Neural cell (in vitro differentiated cells): ENCODE measurements at regions not wholly inside any gene's neighbourhood (a gene's known extent, or its start where the extent isn't known, plus 50 kb on each side); places are given as distances from the start of the nearest gene placed in this dataset.

Source experiments
- H2AFZ ChIP-seq: fragments of 200-600, 300-800 bp; sonication (generic), shearing (Covaris generic); 2 replicates; pipeline ENCODE4 v1.6.0; 2014; ENCODE audit warnings: low read depth, mild to moderate bottlenecking, antibody characterized with exemption, low read length, moderate library complexity
- H3F3A ChIP-seq: fragments of 200-600 bp; shearing (Covaris generic); 2 replicates; pipeline ENCODE4 v1.6.1; 2016; ENCODE audit warnings: mild to moderate bottlenecking, moderate library complexity, mixed read lengths, antibody characterized with exemption, low read length; ENCODE audit not compliant: insufficient read depth, poor library complexity, severe bottlenecking
- H3K27ac ChIP-seq: fragments of 200-600, 300-800 bp; sonication (generic), shearing (Covaris generic); 2 replicates; pipeline ENCODE4 v1.5.1; 2014; ENCODE audit warnings: mild to moderate bottlenecking, low read length, moderate library complexity
- H3K27me3 ChIP-seq: fragments of 300-800, 200-600 bp; sonication (generic), shearing (Covaris generic); 2 replicates; pipeline ENCODE4 v1.6.0; 2014; ENCODE audit warnings: mild to moderate bottlenecking, low read depth, low read length, moderate library complexity; ENCODE audit not compliant: insufficient read depth
- H3K36me3 ChIP-seq: fragments of 300-800, 200-600 bp; sonication (generic), shearing (Covaris generic); 2 replicates; pipeline ENCODE4 v1.5.1; 2014; ENCODE audit warnings: mild to moderate bottlenecking, antibody characterized with exemption, low read length, moderate library complexity; ENCODE audit not compliant: insufficient read depth
- H3K4me2 ChIP-seq: fragments of 300-800, 200-600 bp; sonication (generic), shearing (Covaris generic); 2 replicates; pipeline ENCODE4 v1.6.0; 2014; ENCODE audit warnings: mild to moderate bottlenecking, low read length
- H3K4me3 ChIP-seq: fragments of 300-800, 200-600 bp; sonication (generic), shearing (Covaris generic); 2 replicates; pipeline ENCODE4 v1.5.1; 2014; ENCODE audit warnings: mild to moderate bottlenecking, low read length, moderate library complexity
- H3K79me2 ChIP-seq: fragments of 200-600 bp; shearing (Covaris generic); replicated peaks from 2 replicates; pipeline ENCODE4 v1.6.0; 2014; ENCODE audit warnings: mild to moderate bottlenecking, low read length, moderate library complexity; ENCODE audit not compliant: insufficient read depth
- H3K9ac ChIP-seq: fragments of 300-800, 200-600 bp; sonication (generic), shearing (Covaris generic); 2 replicates; pipeline ENCODE4 v1.6.1; 2016; ENCODE audit warnings: mild to moderate bottlenecking, low read length, mixed read lengths
- H3K9me2 ChIP-seq: fragments of 200-600 bp; shearing (Covaris generic); 2 replicates; pipeline ENCODE4 v1.6.1; 2016; ENCODE audit warnings: mild to moderate bottlenecking, low read length, mixed read lengths; ENCODE audit not compliant: insufficient read depth
- H3K9me3 ChIP-seq: fragments of 200-600, 300-800 bp; sonication (generic), shearing (Covaris generic); 2 replicates; pipeline ENCODE4 v1.6.1; 2016; ENCODE audit warnings: mild to moderate bottlenecking, mixed run types, low read length, moderate library complexity, mixed read lengths
- H4K20me1 ChIP-seq: fragments of 200-600 bp; shearing (Covaris generic); 2 replicates; pipeline ENCODE4 v1.6.1; 2016; ENCODE audit warnings: mild to moderate bottlenecking, mixed run types; ENCODE audit not compliant: insufficient read depth
- EP300 ChIP-seq: fragments of 450-650 bp; conservative IDR thresholded peaks from 2 replicates; pipeline ENCODE4 v1.6.1; 2014; ENCODE audit warnings: antibody characterized with exemption, mild to moderate bottlenecking, moderate library complexity; ENCODE audit not compliant: poor library complexity, severe bottlenecking
- EZH2 ChIP-seq: fragments of 200-600, 300-800 bp; shearing (Covaris generic), sonication (generic); IDR thresholded peaks from 2 replicates; pipeline ENCODE4 v1.6.1; 2014; ENCODE audit warnings: antibody characterized with exemption, low read length, borderline replicate concordance, mild to moderate bottlenecking; ENCODE audit not compliant: insufficient read depth, poor library complexity, severe bottlenecking
- POLR2AphosphoS5 ChIP-seq: IDR thresholded peaks from 2 replicates; pipeline ENCODE4 v1.6.1; 2012
- SMC3 ChIP-seq: fragments of 450-650 bp; conservative IDR thresholded peaks from 2 replicates; pipeline ENCODE4 v1.6.1; 2014; ENCODE audit warnings: antibody characterized with exemption, mild to moderate bottlenecking, moderate library complexity; ENCODE audit not compliant: poor library complexity
- TAF1 ChIP-seq: IDR thresholded peaks from 2 replicates; pipeline ENCODE4 v1.6.1; 2012; ENCODE audit warnings: low read depth
- TF ChIP-seq, protein P1 (sequence below): fragments of 450-650 bp; IDR thresholded peaks from 2 replicates; pipeline ENCODE4 v1.5.1; 2014; ENCODE audit warnings: antibody characterized with exemption, mild to moderate bottlenecking, moderate library complexity; ENCODE audit not compliant: poor library complexity, severe bottlenecking
- TF ChIP-seq, protein P2 (sequence below): IDR thresholded peaks from 2 replicates; pipeline ENCODE4 v1.6.1; 2012; ENCODE audit warnings: borderline replicate concordance

DNA sequence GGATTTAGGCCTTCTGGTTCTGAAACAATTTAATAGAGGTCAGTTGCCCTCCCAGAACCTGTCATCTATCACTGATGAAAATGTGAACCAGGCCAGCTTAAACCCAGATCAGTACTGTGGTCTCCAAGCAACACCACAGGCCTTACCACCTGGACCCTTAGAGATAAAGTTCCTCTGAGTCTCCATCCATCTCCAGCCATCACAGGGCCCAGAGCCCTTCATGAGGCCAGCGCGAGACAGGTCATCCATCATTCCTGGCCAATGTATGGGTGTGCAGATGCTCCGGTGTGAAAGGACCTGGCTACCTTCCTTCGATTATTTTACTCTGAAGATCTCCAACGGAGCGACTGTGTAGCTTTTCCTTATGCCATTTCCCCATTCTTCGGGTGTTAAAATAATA is 322.7 kb upstream of the SOX11 start:
- Histone ChIP-seq H2AFZ (no peak overlapping the region), H3K4me2 (no peak overlapping the region), H3F3A (no peaks in the 10 kb centered on the region), H3K27me3 (no peaks in the 10 kb centered on the region), H3K9me2 (no peaks in the 10 kb centered on the region), H3K9me3 (no peaks in the 10 kb centered on the region), H3K27ac (no peak overlapping the region), H3K4me3 (no peak overlapping the region), H3K36me3 (no peaks in the 10 kb centered on the region), H3K9ac (no peak overlapping the region), H4K20me1 (no peaks in the 10 kb centered on the region), H3K79me2 (peaks cover 13% of the 10 kb centered on the region)
- TF ChIP-seq TAF1 = no peak
- no peak for TF ChIP-seq POLR2AphosphoS5
- TF ChIP-seq, protein P1, sequence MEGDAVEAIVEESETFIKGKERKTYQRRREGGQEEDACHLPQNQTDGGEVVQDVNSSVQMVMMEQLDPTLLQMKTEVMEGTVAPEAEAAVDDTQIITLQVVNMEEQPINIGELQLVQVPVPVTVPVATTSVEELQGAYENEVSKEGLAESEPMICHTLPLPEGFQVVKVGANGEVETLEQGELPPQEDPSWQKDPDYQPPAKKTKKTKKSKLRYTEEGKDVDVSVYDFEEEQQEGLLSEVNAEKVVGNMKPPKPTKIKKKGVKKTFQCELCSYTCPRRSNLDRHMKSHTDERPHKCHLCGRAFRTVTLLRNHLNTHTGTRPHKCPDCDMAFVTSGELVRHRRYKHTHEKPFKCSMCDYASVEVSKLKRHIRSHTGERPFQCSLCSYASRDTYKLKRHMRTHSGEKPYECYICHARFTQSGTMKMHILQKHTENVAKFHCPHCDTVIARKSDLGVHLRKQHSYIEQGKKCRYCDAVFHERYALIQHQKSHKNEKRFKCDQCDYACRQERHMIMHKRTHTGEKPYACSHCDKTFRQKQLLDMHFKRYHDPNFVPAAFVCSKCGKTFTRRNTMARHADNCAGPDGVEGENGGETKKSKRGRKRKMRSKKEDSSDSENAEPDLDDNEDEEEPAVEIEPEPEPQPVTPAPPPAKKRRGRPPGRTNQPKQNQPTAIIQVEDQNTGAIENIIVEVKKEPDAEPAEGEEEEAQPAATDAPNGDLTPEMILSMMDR = no peak
- no peak for TF ChIP-seq EP300
- TF ChIP-seq, protein P2, sequence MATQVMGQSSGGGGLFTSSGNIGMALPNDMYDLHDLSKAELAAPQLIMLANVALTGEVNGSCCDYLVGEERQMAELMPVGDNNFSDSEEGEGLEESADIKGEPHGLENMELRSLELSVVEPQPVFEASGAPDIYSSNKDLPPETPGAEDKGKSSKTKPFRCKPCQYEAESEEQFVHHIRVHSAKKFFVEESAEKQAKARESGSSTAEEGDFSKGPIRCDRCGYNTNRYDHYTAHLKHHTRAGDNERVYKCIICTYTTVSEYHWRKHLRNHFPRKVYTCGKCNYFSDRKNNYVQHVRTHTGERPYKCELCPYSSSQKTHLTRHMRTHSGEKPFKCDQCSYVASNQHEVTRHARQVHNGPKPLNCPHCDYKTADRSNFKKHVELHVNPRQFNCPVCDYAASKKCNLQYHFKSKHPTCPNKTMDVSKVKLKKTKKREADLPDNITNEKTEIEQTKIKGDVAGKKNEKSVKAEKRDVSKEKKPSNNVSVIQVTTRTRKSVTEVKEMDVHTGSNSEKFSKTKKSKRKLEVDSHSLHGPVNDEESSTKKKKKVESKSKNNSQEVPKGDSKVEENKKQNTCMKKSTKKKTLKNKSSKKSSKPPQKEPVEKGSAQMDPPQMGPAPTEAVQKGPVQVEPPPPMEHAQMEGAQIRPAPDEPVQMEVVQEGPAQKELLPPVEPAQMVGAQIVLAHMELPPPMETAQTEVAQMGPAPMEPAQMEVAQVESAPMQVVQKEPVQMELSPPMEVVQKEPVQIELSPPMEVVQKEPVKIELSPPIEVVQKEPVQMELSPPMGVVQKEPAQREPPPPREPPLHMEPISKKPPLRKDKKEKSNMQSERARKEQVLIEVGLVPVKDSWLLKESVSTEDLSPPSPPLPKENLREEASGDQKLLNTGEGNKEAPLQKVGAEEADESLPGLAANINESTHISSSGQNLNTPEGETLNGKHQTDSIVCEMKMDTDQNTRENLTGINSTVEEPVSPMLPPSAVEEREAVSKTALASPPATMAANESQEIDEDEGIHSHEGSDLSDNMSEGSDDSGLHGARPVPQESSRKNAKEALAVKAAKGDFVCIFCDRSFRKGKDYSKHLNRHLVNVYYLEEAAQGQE = no peak

DNA sequence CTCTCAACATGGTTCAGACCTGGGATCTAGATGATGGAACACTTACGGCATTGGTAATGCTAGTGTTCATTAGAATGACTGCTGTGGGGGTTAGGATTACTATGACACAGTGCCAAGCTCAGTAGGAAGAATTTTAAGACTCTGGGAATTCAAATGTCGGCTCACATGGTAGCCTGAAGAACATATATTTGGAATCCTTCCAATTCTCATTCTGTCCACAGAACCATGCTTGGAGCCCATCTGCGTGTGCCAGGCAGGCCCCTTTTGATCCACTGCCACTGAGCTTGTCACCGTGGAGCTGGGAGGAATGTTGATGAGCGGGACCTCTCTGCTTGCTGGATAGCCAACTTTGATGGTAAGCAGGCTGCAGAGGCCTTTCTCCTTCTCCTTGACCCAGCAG is 322.0 kb upstream of the SOX11 start:
- Histone ChIP-seq H2AFZ (no peak overlapping the region), H3K36me3 (no peaks in the 10 kb centered on the region), H3K9ac (no peak overlapping the region), H3K4me2 (no peak overlapping the region), H3K9me2 (no peaks in the 10 kb centered on the region), H3K4me3 (no peak overlapping the region), H3F3A (no peaks in the 10 kb centered on the region), H4K20me1 (no peaks in the 10 kb centered on the region), H3K9me3 (no peaks in the 10 kb centered on the region), H3K27ac (no peak overlapping the region), H3K27me3 (no peaks in the 10 kb centered on the region), H3K79me2 (peaks cover 13% of the 10 kb centered on the region)
- TF ChIP-seq TAF1 = no peak
- no peak for TF ChIP-seq SMC3
- no peak for TF ChIP-seq EZH2
- no peak for TF ChIP-seq POLR2AphosphoS5
- TF ChIP-seq, protein P2 = no peak
- no peak for TF ChIP-seq EP300
